ENCODE measurements at regions not wholly inside any gene's neighbourhood (a gene's known extent, or its start where the extent isn't known, plus 50 kb on each side); places are given as distances from the start of the nearest gene placed in this dataset.
A peak's percentile ranks its signal among the peaks of the same experiment; 100 is the strongest.
"Not testable (repeated sequence)": the region's sequence is repeated elsewhere in the genome, so short reads cannot be mapped to it uniquely, and the experiment has no call there.

DNA sequence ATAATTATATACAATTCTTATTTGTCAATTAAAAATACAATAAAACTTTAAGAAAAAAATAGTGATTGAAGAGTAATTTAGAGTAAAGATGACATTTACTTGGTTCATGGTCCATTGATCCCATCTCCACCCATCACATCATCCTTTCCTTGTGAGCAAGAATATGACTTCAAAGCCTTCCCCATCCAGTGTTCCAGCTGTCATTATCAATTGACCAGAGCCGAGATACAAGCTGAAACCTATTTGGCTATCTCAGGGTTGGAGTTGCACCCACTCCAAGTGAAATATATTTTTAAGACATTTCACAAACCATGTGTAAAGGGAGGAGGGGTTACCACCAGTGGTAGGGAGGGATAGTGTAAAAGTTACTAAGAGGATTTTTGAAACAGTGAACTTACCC lies 428.9 kb upstream of the C1orf87 start:
- peaks cover 15% of the 10 kb centered on the region for H3K9me3 ChIP-seq
- H3K27ac ChIP-seq: no peak overlapping the region
- no peaks in the 10 kb centered on the region for H3K36me3 ChIP-seq
- no peaks in the 10 kb centered on the region for H3K4me1 ChIP-seq
- intact Hi-C loops (cut with DNase I): no loop called here
- H3K27me3 ChIP-seq (ENCODE audit: low read depth): no peaks in the 10 kb centered on the region
- TF ChIP-seq, protein P1, sequence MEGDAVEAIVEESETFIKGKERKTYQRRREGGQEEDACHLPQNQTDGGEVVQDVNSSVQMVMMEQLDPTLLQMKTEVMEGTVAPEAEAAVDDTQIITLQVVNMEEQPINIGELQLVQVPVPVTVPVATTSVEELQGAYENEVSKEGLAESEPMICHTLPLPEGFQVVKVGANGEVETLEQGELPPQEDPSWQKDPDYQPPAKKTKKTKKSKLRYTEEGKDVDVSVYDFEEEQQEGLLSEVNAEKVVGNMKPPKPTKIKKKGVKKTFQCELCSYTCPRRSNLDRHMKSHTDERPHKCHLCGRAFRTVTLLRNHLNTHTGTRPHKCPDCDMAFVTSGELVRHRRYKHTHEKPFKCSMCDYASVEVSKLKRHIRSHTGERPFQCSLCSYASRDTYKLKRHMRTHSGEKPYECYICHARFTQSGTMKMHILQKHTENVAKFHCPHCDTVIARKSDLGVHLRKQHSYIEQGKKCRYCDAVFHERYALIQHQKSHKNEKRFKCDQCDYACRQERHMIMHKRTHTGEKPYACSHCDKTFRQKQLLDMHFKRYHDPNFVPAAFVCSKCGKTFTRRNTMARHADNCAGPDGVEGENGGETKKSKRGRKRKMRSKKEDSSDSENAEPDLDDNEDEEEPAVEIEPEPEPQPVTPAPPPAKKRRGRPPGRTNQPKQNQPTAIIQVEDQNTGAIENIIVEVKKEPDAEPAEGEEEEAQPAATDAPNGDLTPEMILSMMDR (IDR thresholded peaks at IDR 0.05): no peak
- ATAC-seq (no peak), DNase-seq (no peak)
- no peak overlapping the region for H3K4me3 ChIP-seq

DNA sequence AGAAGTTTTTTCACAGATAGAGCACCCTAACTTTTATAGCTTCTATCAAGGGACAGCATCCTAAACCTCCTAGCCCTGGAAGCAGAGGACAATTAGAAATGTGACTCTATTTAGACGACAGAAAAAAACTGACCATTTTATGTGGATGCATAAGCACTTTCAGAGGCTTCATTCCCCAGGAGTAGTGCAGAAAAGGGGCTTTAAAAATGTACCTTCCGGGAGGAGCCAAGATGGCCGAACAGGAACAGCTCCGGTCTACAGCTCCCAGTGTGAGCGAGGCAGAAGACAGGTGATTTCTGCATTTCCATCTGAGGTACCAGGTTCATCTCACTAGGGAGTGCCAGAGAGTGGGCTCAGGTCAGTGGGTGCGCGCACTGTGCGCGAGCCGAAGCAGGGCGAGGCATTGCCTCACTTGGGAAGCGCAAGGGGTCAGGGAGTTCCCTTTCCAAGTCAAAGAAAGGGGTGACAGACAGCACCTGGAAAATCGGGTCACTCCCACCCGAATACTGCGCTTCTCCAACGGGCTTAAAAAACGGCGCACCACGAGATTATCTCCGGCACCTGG lies 416.4 kb upstream of the C1orf87 start:
- H3K4me3 ChIP-seq; H3K27ac ChIP-seq; H3K9me3 ChIP-seq; H3K27me3 ChIP-seq (ENCODE audit: low read depth); intact Hi-C loops (cut with DNase I); H3K4me1 ChIP-seq; DNase-seq; ATAC-seq; H3K36me3 ChIP-seq: not testable (repeated sequence)

DNA sequence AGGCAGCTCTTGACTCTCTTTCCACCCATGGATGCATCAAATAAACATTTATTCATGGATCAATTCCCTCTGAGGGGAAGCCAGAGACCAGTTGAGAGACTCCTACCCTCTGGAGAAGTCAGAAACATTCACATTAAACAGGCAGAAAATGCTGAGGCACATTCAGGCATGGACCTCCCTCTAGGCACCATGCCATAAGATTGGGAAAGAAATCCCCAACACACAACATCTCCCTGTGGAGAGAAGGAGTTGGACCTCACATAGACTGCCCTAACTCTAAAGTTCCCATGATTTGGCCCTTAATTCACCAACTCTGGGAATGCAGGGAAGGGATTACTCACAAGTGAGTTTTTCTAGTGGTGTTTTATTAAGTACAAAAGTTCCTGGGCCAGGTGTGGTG lies 415.3 kb upstream of the C1orf87 start:
- H3K27me3 ChIP-seq (ENCODE audit: low read depth): no peaks in the 10 kb centered on the region
- no peak overlapping the region for H3K27ac ChIP-seq
- H3K9me3 ChIP-seq: no peaks in the 10 kb centered on the region
- no peak for DNase-seq
- H3K36me3 ChIP-seq: no peaks in the 10 kb centered on the region
- peak in 1 of 2 donors; percentile 27 for ATAC-seq
- no peaks in the 10 kb centered on the region for H3K4me1 ChIP-seq
- TF ChIP-seq, protein P1 (IDR thresholded peaks at IDR 0.05): no peak
- intact Hi-C loops (cut with DNase I): no loop called here
- H3K4me3 ChIP-seq: no peak overlapping the region

DNA sequence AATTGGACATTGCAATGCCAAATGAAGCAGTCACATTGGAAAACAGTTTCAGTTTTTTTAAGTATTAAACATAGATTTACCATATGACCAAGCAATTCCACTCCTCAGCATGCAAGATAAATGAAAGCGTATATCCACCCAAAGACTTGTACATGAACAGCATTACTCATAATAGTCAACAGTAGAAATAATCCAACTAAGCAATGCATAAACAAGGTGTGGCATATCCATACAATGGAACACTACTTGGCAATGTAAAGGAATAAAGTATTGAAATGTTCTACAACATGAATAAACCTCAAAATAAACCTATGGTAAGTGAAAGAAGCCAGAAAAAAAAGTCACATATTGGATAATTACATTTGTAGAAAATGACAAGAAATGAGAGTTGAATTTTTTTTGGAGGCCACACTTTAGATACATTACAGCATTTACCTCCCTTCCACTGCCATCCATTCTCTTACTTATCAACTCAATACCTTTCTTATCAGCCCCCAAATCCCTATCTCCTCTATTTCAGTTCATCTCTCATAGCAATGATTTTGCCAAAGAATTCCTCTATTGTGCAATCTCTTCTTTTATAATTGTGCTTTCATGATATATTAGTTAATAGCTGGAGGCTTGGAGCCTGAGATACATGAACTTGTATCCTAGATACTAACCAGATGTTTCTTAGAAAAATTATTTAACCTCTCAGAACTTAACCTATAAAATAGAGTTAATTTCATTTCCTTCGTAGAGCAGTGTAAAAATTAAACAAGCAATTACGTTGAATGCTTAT lies 414.2 kb upstream of the C1orf87 start:
- H3K9me3 ChIP-seq: no peaks in the 10 kb centered on the region
- H3K27me3 ChIP-seq (ENCODE audit: low read depth): no peaks in the 10 kb centered on the region
- H3K4me1 ChIP-seq: no peaks in the 10 kb centered on the region
- ATAC-seq: no peak
- intact Hi-C loops (cut with DNase I): no loop called here
- H3K36me3 ChIP-seq: no peaks in the 10 kb centered on the region
- H3K27ac ChIP-seq: no peak overlapping the region
- DNase-seq: no peak
- TF ChIP-seq, protein P1 (IDR thresholded peaks at IDR 0.05): no peak
- no peak overlapping the region for H3K4me3 ChIP-seq

DNA sequence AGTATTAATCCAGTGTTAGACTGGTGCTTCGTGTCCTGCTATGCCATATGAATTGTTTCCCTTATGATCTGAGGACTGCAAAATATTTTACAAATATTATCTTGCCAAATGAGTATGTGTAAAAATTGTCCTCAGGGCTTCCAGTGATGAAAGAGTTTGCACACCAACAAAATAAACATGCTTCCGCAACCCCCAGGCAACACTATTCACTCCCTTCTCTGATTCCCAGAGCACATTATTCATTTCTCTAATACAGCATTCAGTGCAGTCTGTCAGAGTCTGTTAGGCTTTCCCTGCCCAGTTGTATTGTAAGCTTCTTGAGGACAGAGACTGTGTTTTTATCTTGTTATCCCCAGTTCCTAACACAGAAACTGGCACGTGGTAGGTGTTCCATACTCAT lies 409.9 kb upstream of the C1orf87 start:
- H3K27me3 ChIP-seq (ENCODE audit: low read depth): no peaks in the 10 kb centered on the region

DNA sequence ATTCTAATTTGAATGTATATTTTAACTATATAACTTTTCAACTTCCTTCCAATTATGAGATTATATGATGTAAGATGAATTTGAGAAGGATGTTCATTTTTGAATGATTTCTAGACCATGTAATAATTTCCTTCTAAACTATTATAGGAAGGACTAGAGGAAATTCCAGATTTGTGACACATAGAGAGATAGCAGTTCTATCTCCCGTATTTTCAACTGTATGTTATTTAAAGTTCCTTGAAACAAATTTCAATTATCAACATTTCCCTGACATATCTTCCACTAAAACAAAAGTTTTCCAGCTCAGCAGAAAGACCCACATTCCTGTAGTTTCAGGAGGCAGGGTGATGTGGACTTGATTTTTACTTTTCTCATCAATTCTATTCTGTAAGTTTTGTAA lies 396.7 kb upstream of the C1orf87 start:
- Histone ChIP-seq H3K4me3 (no peak overlapping the region), H3K27ac (no peak overlapping the region), H3K27me3 (ENCODE audit: low read depth) (no peaks in the 10 kb centered on the region), H3K9me3 (no peaks in the 10 kb centered on the region), H3K4me1 (no peaks in the 10 kb centered on the region), H3K36me3 (no peaks in the 10 kb centered on the region)
- intact Hi-C loops (cut with DNase I): no loop called here
- TF ChIP-seq, protein P1 (IDR thresholded peaks at IDR 0.05): no peak
- ATAC-seq: no peak
- no peak for DNase-seq

More for the DNA sequence above, 409.9 kb upstream of the C1orf87 start:
- no peak for DNase-seq
- TF ChIP-seq, protein P1 (IDR thresholded peaks at IDR 0.05): no peak
- Histone ChIP-seq H3K9me3 (peaks cover 9% of the 10 kb centered on the region), H3K4me3 (no peak overlapping the region), H3K27ac (no peak overlapping the region), H3K4me1 (no peaks in the 10 kb centered on the region), H3K36me3 (no peaks in the 10 kb centered on the region)
- ATAC-seq: no peak
- intact Hi-C loops (cut with DNase I): no loop called here
